Prostate gland (tissue), 2 donors: ENCODE measurements at regions not wholly inside any gene's neighbourhood (a gene's known extent, or its start where the extent isn't known, plus 50 kb on each side); places are given as distances from the start of the nearest gene placed in this dataset.

Source experiments
- DNase-seq: peaks from one replicate; pipeline ENCODE4 v3.0.0-alpha.2; 2019; ENCODE audit warnings: low spot score
- H3K27ac ChIP-seq, 2 donors: fragments of 200-600 bp; sonication (generic); 2 replicates each; pipeline ENCODE4 v1.5.1; 2017 to 2019
- H3K27me3 ChIP-seq: fragments of 200-600 bp; sonication (generic); replicated peaks from 2 replicates; pipeline ENCODE4 v1.5.1; 2019; ENCODE audit not compliant: insufficient read depth
- H3K36me3 ChIP-seq, 2 donors: fragments of 200-600 bp; sonication (generic); 1 replicate in 1 of 2; 2 replicates in 1 of 2; pipeline versions ENCODE4 v1.5.1 to v1.8.1; 2017 to 2019
- H3K4me1 ChIP-seq: fragments of 200-600 bp; sonication (generic); replicated peaks from 2 replicates; pipeline ENCODE4 v1.5.1; 2019
- H3K4me3 ChIP-seq, 2 donors: fragments of 200-600 bp; sonication (generic); 2 replicates each; pipeline ENCODE4 v1.5.1; 2017 to 2019
- H3K9me3 ChIP-seq: fragments of 200-600 bp; sonication (generic); 2 replicates; pipeline ENCODE4 v1.5.1; 2017
- CTCF ChIP-seq, 4 experiments: fragments of 200-600 bp in 2 of 4; fragments of 450-650 bp in 2 of 4; sonication (generic) in 2 of 4; IDR thresholded peaks; 1 replicate in 3 of 4; 2 replicates in 1 of 4; pipeline ENCODE4 v1.5.1; 2016 to 2019; ENCODE audit warnings: antibody characterized with exemption in 4 of 4, mild to moderate bottlenecking in 2 of 4, moderate library complexity in 2 of 4
- POLR2A ChIP-seq: fragments of 450-650 bp; IDR thresholded peaks from one replicate; pipeline ENCODE4 v1.6.1; 2016; ENCODE audit warnings: antibody characterized with exemption, mild to moderate bottlenecking
- POLR2AphosphoS5 ChIP-seq: sonication (generic); formaldehyde crosslinking; IDR thresholded peaks from one replicate; pipeline ENCODE4 v1.6.1; 2017; ENCODE audit warnings: antibody characterized with exemption
- WGBS: methylation state at CpG from one replicate; pipeline ENCODE4 v1.1.5; 2018; 5-methylcytosine and 5-hydroxymethylcytosine counted together
- intact Hi-C: fragments of 100-400 bp; cut with DNase I; formaldehyde crosslinking; loops from one replicate; pipeline ENCODE4 v1.14.2; 2022

- intact Hi-C loops, result no loop called here
- WGBS, result 92% methylated on average over 7 of the region's 7 CpGs
These were observed 66.4 kb downstream of the IGLL1 start for GRCh38 chr22:23513705-23514104.

GRCh38 chr22:23513133-23513532 lies 67.0 kb downstream of the IGLL1 start:
- H3K4me1 ChIP-seq, result no peaks in the 10 kb centered on the region
- no peaks in the 10 kb centered on the region for H3K36me3 ChIP-seq
- no peak for TF ChIP-seq POLR2A
- no peaks in the 10 kb centered on the region for H3K27me3 ChIP-seq
- no peak overlapping the region for H3K27ac ChIP-seq
- DNase-seq, result no peak
- 89% methylated on average over 15 of the region's 15 CpGs for WGBS
- no peaks in the 10 kb centered on the region for H3K9me3 ChIP-seq
- H3K4me3 ChIP-seq, result no peak overlapping the region
- intact Hi-C loops, result no loop called here

More at GRCh38 chr22:23513705-23514104, 66.4 kb downstream of the IGLL1 start:
- Histone ChIP-seq H3K9me3 (no peaks in the 10 kb centered on the region), H3K36me3 (no peaks in the 10 kb centered on the region), H3K4me1 (no peaks in the 10 kb centered on the region), H3K4me3 (no peak overlapping the region), H3K27ac (peak overlapping the region in 1 of 2 donors; percentile 55), H3K27me3 (no peaks in the 10 kb centered on the region)
- DNase-seq, result no peak
- TF ChIP-seq POLR2AphosphoS5 (no peak), CTCF (IDR thresholded peaks at IDR 0.05) (no peak), POLR2A (no peak)

- 90% methylated on average over 5 of the region's 5 CpGs for WGBS
- intact Hi-C loops, result no loop called here
- H3K27ac ChIP-seq, result no peak overlapping the region
- H3K4me3 ChIP-seq, result no peak overlapping the region
- DNase-seq, result no peak
- H3K9me3 ChIP-seq, result no peaks in the 10 kb centered on the region
- no peaks in the 10 kb centered on the region for H3K27me3 ChIP-seq
- H3K4me1 ChIP-seq, result no peaks in the 10 kb centered on the region
- H3K36me3 ChIP-seq, result no peaks in the 10 kb centered on the region
- TF ChIP-seq POLR2A (no peak), CTCF (IDR thresholded peaks at IDR 0.05) (no peak), POLR2AphosphoS5 (no peak)
These were observed 67.4 kb downstream of the IGLL1 start for GRCh38 chr22:23512721-23513120.

GRCh38 chr22:23512348-23512705 lies 67.8 kb downstream of the IGLL1 start:
- 98% methylated on average over 5 of the region's 5 CpGs for WGBS
- Histone ChIP-seq H3K27ac (no peak overlapping the region), H3K9me3 (no peaks in the 10 kb centered on the region), H3K27me3 (no peaks in the 10 kb centered on the region), H3K4me3 (no peak overlapping the region), H3K4me1 (no peaks in the 10 kb centered on the region), H3K36me3 (no peaks in the 10 kb centered on the region)
- intact Hi-C loops, result no loop called here
- DNase-seq, result no peak
- TF ChIP-seq POLR2AphosphoS5 (no peak), POLR2A (no peak), CTCF (IDR thresholded peaks at IDR 0.05) (no peak)

- H3K27ac ChIP-seq, result peak overlapping the region; percentile 14 to 27
- TF ChIP-seq CTCF (IDR thresholded peaks at IDR 0.05), result no peak
- TF ChIP-seq POLR2AphosphoS5, result no peak
- TF ChIP-seq POLR2A, result no peak
These were observed 68.3 kb downstream of the IGLL1 start for GRCh38 chr22:23511627-23512347.

More at GRCh38 chr22:23511627-23512347, 68.3 kb downstream of the IGLL1 start:
- DNase-seq, result no peak
- no peaks in the 10 kb centered on the region for H3K4me1 ChIP-seq
- H3K4me3 ChIP-seq, result no peak overlapping the region
- intact Hi-C loops, result no loop called here
- WGBS, result 47% methylated on average over 19 of the region's 19 CpGs
- H3K9me3 ChIP-seq, result no peaks in the 10 kb centered on the region
- H3K36me3 ChIP-seq, result no peaks in the 10 kb centered on the region
- H3K27me3 ChIP-seq, result no peaks in the 10 kb centered on the region
